AG09319 (cell line): ENCODE measurements at regions not wholly inside any gene's neighbourhood (a gene's known extent, or its start where the extent isn't known, plus 50 kb on each side); places are given as distances from the start of the nearest gene placed in this dataset.

Source experiments
- DNase-seq: peaks from one replicate; pipeline ENCODE4 v3.0.0-alpha.2; 2010; ENCODE audit warnings: low read depth; ENCODE audit errors: extremely low read depth
- TF ChIP-seq, protein P1 (sequence below): IDR thresholded peaks from 2 replicates; pipeline ENCODE4 v1.5.1; 2011; ENCODE audit warnings: low read depth, mild to moderate bottlenecking, inconsistent platforms, low read length, moderate library complexity

DNA sequence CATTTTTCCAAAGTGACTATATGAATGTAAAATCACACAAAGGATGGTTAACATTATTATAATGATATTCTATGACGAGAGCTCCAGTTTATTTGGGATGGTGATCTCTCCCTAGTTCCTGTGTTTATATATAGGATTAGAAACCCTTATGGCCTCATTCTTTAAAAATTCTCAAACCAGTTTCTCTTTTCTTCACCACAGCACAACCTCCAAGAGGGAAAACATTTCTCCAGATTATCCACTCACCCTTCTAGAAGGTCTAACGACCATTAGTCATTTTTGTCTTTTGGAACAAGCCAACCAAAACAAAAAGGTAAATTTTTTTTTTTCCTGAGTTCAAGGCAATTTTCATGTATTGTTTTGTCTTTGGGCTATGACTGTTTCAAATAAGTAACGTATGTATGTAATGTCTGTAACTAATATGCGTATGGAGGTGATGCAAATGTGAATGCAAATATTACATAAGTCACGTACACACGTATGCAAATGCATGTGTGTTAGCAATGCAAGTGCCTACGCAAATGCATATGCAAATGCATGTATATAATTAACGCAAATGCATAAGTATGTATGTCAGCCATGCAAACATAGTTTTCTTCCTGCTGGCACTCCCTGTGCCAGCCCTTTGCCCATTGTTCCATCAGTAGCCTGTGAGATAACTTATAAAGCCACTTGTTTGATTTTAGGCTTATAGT is 72.5 kb upstream of the MORC3 start:
- no peak for DNase-seq
- TF ChIP-seq, protein P1, sequence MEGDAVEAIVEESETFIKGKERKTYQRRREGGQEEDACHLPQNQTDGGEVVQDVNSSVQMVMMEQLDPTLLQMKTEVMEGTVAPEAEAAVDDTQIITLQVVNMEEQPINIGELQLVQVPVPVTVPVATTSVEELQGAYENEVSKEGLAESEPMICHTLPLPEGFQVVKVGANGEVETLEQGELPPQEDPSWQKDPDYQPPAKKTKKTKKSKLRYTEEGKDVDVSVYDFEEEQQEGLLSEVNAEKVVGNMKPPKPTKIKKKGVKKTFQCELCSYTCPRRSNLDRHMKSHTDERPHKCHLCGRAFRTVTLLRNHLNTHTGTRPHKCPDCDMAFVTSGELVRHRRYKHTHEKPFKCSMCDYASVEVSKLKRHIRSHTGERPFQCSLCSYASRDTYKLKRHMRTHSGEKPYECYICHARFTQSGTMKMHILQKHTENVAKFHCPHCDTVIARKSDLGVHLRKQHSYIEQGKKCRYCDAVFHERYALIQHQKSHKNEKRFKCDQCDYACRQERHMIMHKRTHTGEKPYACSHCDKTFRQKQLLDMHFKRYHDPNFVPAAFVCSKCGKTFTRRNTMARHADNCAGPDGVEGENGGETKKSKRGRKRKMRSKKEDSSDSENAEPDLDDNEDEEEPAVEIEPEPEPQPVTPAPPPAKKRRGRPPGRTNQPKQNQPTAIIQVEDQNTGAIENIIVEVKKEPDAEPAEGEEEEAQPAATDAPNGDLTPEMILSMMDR: no peak

DNA sequence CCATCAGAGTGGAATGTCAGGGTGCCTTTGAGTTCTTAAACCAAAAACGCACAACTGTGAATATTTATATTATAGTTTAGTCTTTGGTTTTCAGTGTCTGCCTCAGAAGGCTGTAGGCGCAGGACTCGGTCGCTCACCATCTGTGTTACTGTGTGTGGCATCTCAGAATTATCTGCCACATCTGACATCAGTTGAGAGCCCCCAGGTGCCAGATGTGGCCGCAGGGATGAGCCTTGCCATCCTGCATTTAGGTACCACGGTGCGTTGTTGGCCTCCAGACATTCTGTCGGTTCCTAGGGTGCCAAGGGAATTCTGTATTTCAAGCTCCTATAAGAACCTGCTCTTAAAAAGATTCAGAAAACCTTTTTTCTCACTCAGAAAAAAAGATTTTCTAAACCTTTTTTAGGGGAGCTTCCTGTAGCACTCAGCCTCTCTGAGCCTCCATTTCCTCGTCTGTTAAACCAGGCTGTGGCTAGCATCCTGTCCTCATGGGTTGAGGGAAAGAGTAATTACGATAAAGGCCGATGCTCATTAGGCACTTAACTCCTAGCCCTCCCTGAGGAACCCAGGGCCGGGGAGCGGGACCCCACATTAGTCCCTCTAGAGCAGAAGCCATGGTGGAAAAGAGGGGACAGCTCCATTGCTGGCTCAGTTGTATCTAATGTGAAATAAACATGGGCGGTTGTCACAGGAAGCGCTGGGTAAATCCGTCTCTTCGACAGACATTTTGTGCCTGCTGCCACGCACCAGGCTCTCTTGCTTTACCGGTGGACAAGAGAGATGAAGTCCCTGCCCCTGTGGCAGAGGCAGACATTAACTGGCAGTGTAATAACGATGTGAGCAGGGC is 70.2 kb upstream of the MORC3 start:
- TF ChIP-seq, protein P1: no peak
- DNase-seq: no peak

DNA sequence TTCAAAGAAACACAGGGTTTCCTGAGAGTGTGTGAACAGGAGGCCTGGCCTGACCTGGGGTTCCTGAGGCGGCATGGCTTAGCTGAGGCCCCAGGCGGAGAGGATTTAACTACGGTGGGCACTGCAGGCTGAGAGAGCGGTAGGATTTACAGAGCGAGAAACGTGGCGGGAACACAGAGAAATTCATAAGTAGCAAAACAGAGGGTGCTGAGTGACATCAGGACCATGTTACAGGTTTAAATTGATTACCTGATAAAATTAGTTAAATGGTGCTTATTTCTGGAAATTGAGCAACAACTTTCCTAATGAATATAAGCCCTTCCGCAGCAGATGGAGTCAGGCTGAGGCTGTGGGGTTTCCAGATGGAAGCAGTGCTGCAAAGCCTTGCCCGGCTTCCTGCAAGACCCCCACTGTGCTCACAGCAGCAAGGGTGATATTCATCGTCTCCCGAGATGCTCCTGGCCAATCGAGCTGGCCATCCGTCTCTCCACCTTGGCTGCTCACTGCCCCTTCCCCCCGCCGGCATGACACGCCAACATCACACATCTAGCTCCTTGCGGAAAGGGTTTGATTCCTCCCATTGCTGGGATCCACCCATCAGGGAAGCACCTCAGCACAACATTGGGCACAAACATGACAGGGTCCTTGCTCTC is 69.4 kb upstream of the MORC3 start:
- TF ChIP-seq, protein P1: no peak

DNA sequence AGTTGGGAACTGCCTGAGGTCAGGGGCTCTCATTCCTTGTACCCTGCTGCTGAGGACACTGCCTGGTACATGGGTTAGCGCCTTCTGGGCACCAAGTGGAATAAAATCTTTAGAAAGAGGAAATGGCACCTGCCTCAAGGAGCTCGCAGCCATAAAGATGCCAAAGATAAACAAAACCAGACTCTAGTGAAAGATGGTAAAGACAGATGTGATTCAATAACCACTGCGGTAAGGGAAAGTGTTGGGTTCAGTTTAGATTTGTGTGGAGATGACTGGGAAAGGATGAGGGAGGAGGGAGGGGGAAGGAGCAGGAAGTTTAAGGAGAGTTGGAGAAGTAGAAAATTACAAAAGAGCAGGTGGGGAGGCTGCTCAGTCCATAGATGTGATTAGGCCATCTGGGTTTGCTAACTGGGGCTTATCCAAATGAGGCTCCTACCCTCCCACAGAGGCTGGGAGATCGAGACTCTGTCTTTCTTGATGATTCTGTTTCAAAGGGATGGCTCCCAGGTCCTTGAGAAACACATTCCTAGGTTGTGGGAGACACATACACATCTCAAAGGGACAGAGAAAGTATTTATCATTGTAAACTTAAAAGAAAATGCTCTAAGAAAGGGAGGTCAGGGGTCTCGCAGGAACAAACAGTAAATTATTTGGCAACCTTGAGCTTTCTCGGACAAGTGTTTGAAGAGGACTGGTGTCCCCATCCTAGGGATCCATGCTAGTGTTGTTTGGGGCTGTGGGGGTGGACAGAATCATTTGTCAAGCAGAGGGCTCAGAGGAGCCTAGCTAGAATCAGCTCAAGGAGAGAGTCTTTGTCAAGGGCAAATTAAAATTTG is 65.7 kb upstream of the MORC3 start:
- DNase-seq: no peak
- TF ChIP-seq, protein P1: no peak

More for the DNA sequence above, 69.4 kb upstream of the MORC3 start:
- DNase-seq: no peak

DNA sequence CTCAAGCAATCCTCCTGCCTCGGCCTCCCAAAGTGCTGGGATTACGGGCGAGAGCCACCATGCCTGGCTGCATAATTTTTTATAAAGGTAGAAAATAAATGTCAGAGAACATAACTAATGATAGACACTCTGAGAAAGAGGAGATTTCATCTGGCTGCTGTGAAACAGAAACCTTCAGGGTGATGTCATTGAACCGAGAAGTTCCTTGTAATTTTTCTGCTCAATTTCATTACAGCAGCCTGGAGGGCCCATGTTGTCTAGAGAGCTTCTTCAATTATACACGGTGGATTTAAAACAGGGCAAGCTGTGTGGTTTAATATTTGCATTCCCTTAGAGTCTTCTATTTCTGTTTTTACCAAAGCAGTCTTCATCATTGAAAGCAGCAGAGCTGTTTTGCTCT is 64.3 kb upstream of the MORC3 start:
- TF ChIP-seq, protein P1: no peak
- DNase-seq: no peak

DNA sequence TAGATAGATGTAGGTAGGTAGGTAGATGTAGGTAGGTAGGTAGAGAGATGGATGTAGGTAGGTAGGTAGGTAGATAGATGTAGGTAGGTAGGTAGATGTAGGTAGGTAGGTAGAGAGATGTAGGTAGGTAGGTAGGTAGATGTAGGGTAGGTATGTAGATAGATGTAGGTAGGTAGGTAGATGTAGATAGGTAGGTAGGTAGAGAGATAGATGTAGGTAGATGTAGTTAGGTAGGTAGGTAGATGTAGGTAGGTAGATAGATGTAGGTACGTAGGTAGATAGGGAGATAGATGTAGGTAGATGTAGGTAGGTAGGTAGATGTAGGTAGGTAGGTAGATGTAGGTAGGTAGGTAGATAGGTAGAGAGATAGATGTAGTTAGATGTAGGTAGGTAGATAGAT is 62.3 kb upstream of the MORC3 start:
- TF ChIP-seq, protein P1: no peak
- no peak for DNase-seq
